OCI-LY3 (cell line): ENCODE measurements at regions not wholly inside any gene's neighbourhood (a gene's known extent, or its start where the extent isn't known, plus 50 kb on each side); places are given as distances from the start of the nearest gene placed in this dataset.

ENCODE experiments used
- H2AFZ ChIP-seq: fragments of 200-600, 300-600 bp; shearing (Covaris generic); 2 replicates; pipeline ENCODE4 v1.6.0; 2014; ENCODE audit warnings: antibody characterized with exemption, low read depth, low read length
- H3K27ac ChIP-seq: fragments of 200-600, 300-600 bp; sonication (generic); 2 replicates; pipeline ENCODE4 v1.5.1; 2014; ENCODE audit warnings: mild to moderate bottlenecking, low read length, moderate library complexity, mixed read lengths
- H3K27me3 ChIP-seq: fragments of 200-600, 300-600 bp; sonication (generic); 2 replicates; pipeline ENCODE4 v1.6.1; 2014; ENCODE audit warnings: low read depth, low read length, mixed read lengths
- H3K36me3 ChIP-seq: fragments of 200-600, 300-600 bp; sonication (generic); replicated peaks from 2 replicates; pipeline ENCODE3; 2014; ENCODE audit warnings: low read depth, low read length, mixed read lengths
- H3K4me1 ChIP-seq: fragments of 300-600, 200-600 bp; sonication (generic); 2 replicates; pipeline ENCODE4 v1.6.1; 2014; ENCODE audit warnings: low read length, mixed read lengths
- H3K4me2 ChIP-seq: fragments of 200-600, 300-600 bp; sonication (generic); 2 replicates; pipeline ENCODE4 v1.6.1; 2014; ENCODE audit warnings: low read length, mixed read lengths
- H3K4me3 ChIP-seq: fragments of 300-600, 200-600 bp; sonication (generic); 2 replicates; pipeline ENCODE4 v1.5.1; 2014; ENCODE audit warnings: antibody characterized with exemption, mild to moderate bottlenecking, low read length, moderate library complexity
- H3K79me2 ChIP-seq: fragments of 300-600, 200-600 bp; shearing (Covaris generic); 2 replicates; pipeline ENCODE4 v1.6.1; 2014; ENCODE audit warnings: mild to moderate bottlenecking, low read length, mixed read lengths
- H3K9ac ChIP-seq: fragments of 300-600, 200-600 bp; shearing (Covaris generic); 2 replicates; pipeline ENCODE4 v1.6.0; 2014; ENCODE audit warnings: mild to moderate bottlenecking, low read length, moderate library complexity
- H3K9me3 ChIP-seq: fragments of 200-600, 300-600 bp; shearing (Covaris generic); 2 replicates; pipeline ENCODE4 v1.6.1; 2014; ENCODE audit warnings: low read length, mixed read lengths; ENCODE audit not compliant: insufficient read depth
- H4K20me1 ChIP-seq: fragments of 200-600, 300-600 bp; sonication (generic); 2 replicates; pipeline ENCODE4 v1.6.1; 2016; ENCODE audit warnings: low read length, mixed read lengths; ENCODE audit not compliant: insufficient read depth
- EZH2phosphoT487 ChIP-seq: fragments of 200-600 bp; shearing (Covaris generic); IDR thresholded peaks from 2 replicates; pipeline ENCODE4 v1.6.1; 2018; ENCODE audit warnings: antibody characterized with exemption, mixed run types, low read depth
- TF ChIP-seq, protein P1 (sequence below): fragments of 200-600, 300-600 bp; sonication (generic); IDR thresholded peaks from 2 replicates; pipeline ENCODE4 v1.5.1; 2014; ENCODE audit warnings: antibody characterized with exemption, low read length, low read depth

DNA sequence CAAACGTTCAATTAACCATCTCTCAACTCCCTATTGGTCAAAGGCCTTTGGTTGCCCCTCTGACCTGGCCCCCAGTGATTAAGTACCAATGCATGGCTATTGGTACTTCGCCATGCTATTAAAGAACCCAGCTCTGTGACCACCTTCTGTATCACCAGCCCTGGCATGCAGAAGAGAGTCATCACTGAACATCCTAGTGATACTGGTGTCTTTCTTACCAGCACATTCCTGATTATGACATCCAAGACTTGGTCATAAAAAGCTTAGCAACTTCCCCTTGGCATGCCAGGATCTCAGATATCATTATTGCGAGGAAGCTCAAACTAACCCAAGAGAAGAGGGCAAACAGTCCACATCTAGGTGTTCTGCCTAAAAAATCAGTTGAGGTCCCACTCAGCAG lies 122.3 kb upstream of the OTUD4 start:
- H3K4me3 ChIP-seq, result no peak overlapping the region

GRCh38 chr4:145301386-145302080 lies 121.1 kb upstream of the OTUD4 start:
- Histone ChIP-seq H3K4me3 (no peak overlapping the region), H3K9me3 (peaks cover 5% of the 10 kb centered on the region; the same call in 1 of the 2 replicates), H3K36me3 (no peaks in the 10 kb centered on the region), H2AFZ (no peak overlapping the region), H4K20me1 (no peaks in the 10 kb centered on the region), H3K27me3 (no peaks in the 10 kb centered on the region), H3K4me2 (no peak overlapping the region), H3K9ac (no peak overlapping the region), H3K79me2 (no peaks in the 10 kb centered on the region), H3K27ac (no peak overlapping the region), H3K4me1 (no peaks in the 10 kb centered on the region)
- TF ChIP-seq, protein P1, sequence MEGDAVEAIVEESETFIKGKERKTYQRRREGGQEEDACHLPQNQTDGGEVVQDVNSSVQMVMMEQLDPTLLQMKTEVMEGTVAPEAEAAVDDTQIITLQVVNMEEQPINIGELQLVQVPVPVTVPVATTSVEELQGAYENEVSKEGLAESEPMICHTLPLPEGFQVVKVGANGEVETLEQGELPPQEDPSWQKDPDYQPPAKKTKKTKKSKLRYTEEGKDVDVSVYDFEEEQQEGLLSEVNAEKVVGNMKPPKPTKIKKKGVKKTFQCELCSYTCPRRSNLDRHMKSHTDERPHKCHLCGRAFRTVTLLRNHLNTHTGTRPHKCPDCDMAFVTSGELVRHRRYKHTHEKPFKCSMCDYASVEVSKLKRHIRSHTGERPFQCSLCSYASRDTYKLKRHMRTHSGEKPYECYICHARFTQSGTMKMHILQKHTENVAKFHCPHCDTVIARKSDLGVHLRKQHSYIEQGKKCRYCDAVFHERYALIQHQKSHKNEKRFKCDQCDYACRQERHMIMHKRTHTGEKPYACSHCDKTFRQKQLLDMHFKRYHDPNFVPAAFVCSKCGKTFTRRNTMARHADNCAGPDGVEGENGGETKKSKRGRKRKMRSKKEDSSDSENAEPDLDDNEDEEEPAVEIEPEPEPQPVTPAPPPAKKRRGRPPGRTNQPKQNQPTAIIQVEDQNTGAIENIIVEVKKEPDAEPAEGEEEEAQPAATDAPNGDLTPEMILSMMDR, result no peak
- TF ChIP-seq EZH2phosphoT487, result no peak

More for the DNA sequence above, 122.3 kb upstream of the OTUD4 start:
- H3K27me3 ChIP-seq, result no peaks in the 10 kb centered on the region
- peaks cover 5% of the 10 kb centered on the region; the same call in 1 of the 2 replicates for H3K9me3 ChIP-seq
- H3K27ac ChIP-seq, result no peak overlapping the region
- H3K36me3 ChIP-seq, result no peaks in the 10 kb centered on the region
- no peaks in the 10 kb centered on the region for H3K79me2 ChIP-seq
- H3K4me1 ChIP-seq, result no peaks in the 10 kb centered on the region
- no peak overlapping the region for H3K4me2 ChIP-seq
- H2AFZ ChIP-seq, result no peak overlapping the region
- H3K9ac ChIP-seq, result no peak overlapping the region
- TF ChIP-seq, protein P1, result no peak
- no peak for TF ChIP-seq EZH2phosphoT487
- no peaks in the 10 kb centered on the region for H4K20me1 ChIP-seq

DNA sequence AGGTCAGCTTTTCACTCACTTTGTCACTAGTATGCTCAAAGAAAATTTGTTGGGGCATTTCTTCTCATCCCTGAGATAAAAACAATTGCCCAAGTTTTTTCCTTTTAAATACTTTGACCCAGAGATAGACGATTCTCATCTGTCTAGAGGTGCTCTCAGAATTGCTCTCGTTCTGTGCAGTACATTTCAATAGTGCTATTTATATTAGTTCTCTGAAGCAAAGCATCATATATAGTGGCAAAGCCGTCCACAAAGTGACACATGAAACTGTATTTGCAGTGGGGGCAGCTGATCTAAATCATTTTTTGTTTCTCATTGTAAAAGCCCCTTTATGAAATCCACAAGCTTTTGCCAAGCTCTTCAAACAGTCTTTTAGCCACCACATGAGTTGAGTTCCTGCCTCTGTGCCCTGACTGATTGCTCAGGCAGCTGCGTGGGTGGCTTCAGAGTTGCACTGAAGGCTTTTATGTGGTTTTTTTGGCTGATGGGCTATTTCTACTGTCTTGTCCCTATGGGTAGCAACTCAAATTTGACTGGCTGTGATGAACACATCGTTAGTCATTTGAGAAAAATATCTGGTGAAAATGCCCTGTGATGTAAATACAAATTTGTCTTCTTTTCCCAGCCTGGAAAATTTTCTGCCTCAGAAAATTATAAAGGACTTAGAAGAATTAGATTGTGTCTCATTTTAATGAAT lies 119.1 kb upstream of the OTUD4 start:
- Histone ChIP-seq H3K27ac (no peak overlapping the region), H3K9me3 (peaks cover 5% of the 10 kb centered on the region; the same call in 1 of the 2 replicates), H3K36me3 (no peaks in the 10 kb centered on the region), H3K4me3 (no peak overlapping the region), H3K4me1 (no peaks in the 10 kb centered on the region), H3K9ac (no peak overlapping the region), H3K4me2 (no peak overlapping the region), H3K27me3 (no peaks in the 10 kb centered on the region), H4K20me1 (no peaks in the 10 kb centered on the region), H3K79me2 (no peaks in the 10 kb centered on the region), H2AFZ (no peak overlapping the region)
- TF ChIP-seq, protein P1, result no peak
- no peak for TF ChIP-seq EZH2phosphoT487

GRCh38 chr4:145298885-145299284 lies 118.5 kb upstream of the OTUD4 start:
- H3K27me3 ChIP-seq, result no peaks in the 10 kb centered on the region
- H3K4me3 ChIP-seq, result no peak overlapping the region
- H3K4me2 ChIP-seq, result no peak overlapping the region
- no peaks in the 10 kb centered on the region for H3K79me2 ChIP-seq
- no peaks in the 10 kb centered on the region for H4K20me1 ChIP-seq
- TF ChIP-seq EZH2phosphoT487, result no peak
- TF ChIP-seq, protein P1, result no peak
- H3K27ac ChIP-seq, result no peak overlapping the region
- peaks cover 5% of the 10 kb centered on the region; the same call in 1 of the 2 replicates for H3K9me3 ChIP-seq
- H2AFZ ChIP-seq, result no peak overlapping the region
- no peaks in the 10 kb centered on the region for H3K36me3 ChIP-seq
- no peaks in the 10 kb centered on the region for H3K4me1 ChIP-seq
- H3K9ac ChIP-seq, result no peak overlapping the region
